RPMI8226 (cell line): ENCODE measurements at regions not wholly inside any gene's neighbourhood (a gene's known extent, or its start where the extent isn't known, plus 50 kb on each side); places are given as distances from the start of the nearest gene placed in this dataset.
A peak's percentile ranks its signal among the peaks of the same experiment; 100 is the strongest.

Experiments
- DNase-seq: peaks from one replicate; pipeline ENCODE4 v3.0.0-alpha.2; 2015

GRCh38 chr1:34671887-34672286, 83.0 kb upstream of the GJB5 start:
- no peak for DNase-seq

DNA sequence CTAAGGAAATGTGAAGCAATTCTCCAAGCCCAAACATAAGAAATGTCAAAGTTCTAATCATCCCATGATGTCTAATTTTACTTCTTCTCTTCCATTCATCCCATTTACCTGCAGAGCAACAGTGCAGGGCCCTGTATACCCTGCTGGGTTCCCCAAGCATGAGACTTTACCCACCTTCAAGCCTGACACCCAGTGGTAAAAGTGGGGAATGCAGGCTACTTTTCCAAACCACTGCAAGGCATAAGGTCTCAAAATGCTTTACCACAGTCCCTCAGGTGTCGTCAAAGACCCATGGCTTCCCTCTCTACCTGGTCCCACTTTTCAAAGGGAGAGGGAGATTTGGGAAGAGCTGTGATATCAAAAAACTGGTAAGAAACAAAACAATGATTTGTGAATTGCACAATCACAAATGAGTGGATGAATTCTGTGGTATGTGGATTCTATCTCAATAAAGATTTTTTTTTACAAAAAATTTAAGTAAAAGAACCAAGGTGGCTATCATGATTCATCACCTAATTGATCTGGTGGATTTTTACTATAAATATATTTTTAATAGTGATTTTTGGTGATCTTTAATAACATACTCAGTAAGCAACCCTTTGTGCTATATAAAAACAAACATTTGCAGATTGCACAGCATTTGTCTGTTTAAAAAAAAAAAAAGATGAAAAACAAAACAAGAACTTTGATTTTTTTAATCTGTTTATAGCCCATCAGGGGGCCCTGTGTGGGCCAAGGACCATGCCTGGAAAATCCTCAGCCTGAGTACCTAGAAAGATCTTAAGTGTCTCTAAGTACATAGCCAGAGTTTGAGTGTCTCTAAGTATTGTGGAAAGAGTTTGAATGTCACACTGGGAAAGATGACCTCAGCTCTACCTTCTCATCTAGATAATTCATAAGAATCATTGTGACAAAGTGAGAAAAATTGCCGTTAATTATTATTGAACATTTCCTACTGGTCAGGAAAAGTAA, 73.1 kb upstream of the GJB5 start:
- DNase-seq, result peak; percentile 59

- DNase-seq, result no peak
Measured at GRCh38 chr1:34682452-34683223, 72.2 kb upstream of the GJB5 start.

GRCh38 chr1:34683616-34684015, 71.2 kb upstream of the GJB5 start:
- DNase-seq, result no peak

GRCh38 chr1:34684266-34684665, 70.6 kb upstream of the GJB5 start:
- no peak for DNase-seq

DNA sequence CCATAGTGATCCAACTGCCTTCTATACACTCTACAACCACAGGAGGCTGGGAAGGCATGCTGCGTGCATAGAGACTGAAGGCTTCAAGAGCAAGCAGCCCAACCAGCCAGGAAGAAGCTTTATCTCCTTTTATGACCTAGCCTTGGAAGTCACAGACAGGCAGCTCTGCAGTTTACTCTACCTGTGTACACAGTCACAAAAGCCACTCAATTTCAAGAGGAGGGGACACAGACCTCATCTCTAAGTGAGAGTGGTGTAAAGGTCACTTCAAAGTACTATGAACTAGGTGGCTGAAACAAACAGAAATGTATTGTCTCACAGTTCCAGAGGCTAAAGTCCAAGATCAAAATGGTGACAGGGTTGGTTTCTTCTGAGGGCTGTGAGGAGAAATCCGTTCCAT, 69.6 kb upstream of the GJB5 start:
- no peak for DNase-seq

DNA sequence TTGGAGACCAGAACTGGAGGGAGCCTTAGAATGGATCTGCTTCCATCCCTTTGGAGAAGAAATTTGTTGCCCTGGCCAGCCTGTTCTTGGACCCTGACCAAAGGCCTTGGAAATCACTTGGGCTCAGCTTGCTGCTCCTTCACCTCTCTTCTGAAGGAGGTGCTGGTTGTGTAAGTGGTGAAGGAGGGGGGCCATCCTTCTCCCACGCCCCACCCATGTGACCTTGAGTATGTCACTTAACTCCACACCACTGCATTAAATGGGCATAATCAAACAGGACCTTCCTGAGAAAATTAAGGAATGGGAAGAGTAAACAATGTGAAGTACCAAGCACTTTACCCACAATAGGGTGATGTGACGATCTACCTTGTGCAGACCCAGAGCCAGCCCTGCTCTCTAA, 68.3 kb upstream of the GJB5 start:
- DNase-seq, result no peak

DNA sequence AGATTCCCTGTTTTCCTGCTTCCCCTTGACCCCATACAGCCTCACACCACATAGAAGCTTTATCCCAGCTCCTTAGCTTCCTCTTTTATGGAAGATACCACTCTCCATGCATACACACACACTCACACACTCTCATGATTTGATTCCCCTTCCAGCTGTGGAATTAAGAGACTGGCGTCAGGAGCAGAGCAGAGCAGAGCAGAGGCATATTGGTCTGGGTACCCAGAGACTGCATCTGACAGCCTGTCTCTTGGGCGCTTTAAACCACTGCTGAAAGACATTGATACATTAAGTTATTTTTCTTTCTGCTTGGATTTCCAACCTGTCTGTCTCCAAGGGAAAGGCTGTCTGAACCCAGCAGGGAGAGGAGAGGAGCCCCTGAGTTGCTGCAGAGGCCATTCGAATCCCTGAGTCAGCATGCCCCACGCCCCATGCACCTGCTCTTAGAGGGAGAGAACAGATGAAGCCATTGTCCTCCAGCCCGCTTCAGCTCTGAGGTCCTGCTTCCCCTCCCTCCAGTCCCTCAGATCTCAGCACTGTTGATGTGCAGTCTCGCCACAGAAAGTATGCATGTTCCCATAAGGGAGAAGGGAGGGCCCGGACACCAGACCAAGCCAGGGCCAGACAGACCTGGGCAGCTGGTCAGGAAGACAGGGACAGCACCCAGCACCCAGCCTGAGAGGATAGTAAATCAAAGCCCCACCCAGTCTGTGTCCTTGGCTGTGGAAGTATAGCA, 66.7 kb upstream of the GJB5 start:
- DNase-seq, result no peak

GRCh38 chr1:34690269-34690668, 64.6 kb upstream of the GJB5 start:
- no peak for DNase-seq

DNA sequence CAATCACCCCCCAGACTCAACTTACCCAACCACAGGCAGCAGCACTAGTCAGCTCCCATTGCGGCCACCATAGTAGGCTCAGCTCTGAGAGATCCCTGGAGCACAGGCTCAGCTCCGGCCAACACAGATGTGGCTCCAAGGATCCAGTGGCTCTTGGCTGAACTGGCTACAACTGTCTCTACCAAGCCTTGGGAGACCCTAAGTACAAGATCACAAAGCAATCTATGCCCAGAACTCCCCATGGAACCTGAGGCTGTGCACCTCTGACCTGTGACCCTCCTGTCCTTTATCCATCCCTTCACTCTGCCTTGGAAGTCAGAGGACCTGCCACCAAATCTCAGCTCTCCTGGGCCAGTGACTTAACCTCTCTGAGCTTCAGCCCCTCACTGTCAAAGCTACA, 61.8 kb upstream of the GJB5 start:
- DNase-seq, result no peak

DNA sequence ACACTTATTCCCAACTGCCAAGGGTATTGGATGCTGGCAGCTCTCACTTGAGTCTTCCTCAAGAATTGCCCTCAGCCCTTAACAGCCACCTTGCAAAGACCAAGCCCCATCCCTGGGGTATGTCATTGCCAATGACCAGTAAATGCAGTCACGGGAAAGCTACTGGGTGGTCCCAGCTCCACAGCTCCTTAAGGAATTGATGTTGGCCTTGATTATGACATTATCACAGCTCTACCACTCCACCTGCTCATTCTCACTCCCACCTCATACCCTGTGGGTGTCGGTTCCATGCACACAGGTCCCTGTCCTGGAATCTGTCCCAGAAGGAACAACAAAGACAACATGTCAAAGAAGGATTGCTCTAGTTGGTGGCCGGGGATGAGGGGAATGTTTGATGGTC, 60.5 kb upstream of the GJB5 start:
- no peak for DNase-seq

- DNase-seq, result no peak
Measured at GRCh38 chr1:34695580-34695979, 59.3 kb upstream of the GJB5 start.

DNA sequence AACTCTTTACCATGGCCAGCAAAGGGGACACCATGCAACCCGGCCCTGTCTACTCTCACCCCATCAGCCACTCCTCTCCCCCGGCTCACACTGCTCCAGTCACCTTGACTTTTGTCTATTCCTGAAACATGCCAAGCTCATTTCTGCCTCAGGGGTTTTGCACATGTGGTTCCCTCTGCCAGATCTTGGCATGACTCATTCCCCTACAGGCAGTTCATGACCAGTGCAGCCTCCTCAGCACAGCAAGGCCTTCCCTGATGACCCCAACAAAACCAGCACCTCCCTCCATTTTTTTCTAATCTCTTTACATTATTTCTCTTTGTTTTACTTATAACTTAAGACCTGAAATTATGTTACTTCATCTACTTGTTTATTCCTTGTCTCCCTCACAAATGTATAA, 58.6 kb upstream of the GJB5 start:
- no peak for DNase-seq

GRCh38 chr1:34696981-34697380, 57.9 kb upstream of the GJB5 start:
- no peak for DNase-seq

GRCh38 chr1:34697818-34698217, 57.0 kb upstream of the GJB5 start:
- DNase-seq, result no peak

GRCh38 chr1:34701326-34702060, 53.4 kb upstream of the GJB5 start:
- DNase-seq, result no peak
